ENCODE measurements at regions not wholly inside any gene's neighbourhood (a gene's known extent, or its start where the extent isn't known, plus 50 kb on each side); places are given as distances from the start of the nearest gene placed in this dataset.

GRCh38 chr3:153028381-153028780, 133.6 kb upstream of the RAP2B start:
- TF ChIP-seq POLR2A (IDR thresholded peaks at IDR 0.05): no peak
- H3K9me3 ChIP-seq: no peaks in the 10 kb centered on the region
- peak overlapping the region in 1 of 4 donors; percentile 28 for H3K27ac ChIP-seq
- no peak overlapping the region for H3K4me3 ChIP-seq
- whole genome bisulfite sequencing, 2 donors: 41 to 44% methylated on average over 6 of the region's 6 CpGs
- peaks cover 0 to 6% (median 0%) of the 10 kb centered on the region in 3 donors for H3K4me1 ChIP-seq
- DNase-seq: no peak
- H3K27me3 ChIP-seq: no peaks in the 10 kb centered on the region
- intact Hi-C loops (cut with DNase I): no loop called here
- H3K36me3 ChIP-seq: no peaks in the 10 kb centered on the region

GRCh38 chr3:153029350-153029749, 132.7 kb upstream of the RAP2B start:
- Histone ChIP-seq H3K4me1 (peaks cover 0 to 6% (median 0%) of the 10 kb centered on the region in 3 donors), H3K36me3 (no peaks in the 10 kb centered on the region), H3K27ac (no peak overlapping the region), H3K9me3 (no peaks in the 10 kb centered on the region), H3K4me3 (no peak overlapping the region), H3K27me3 (no peaks in the 10 kb centered on the region)
- intact Hi-C loops (cut with DNase I): no loop called here
- 46 to 55% methylated on average over 6 of the region's 6 CpGs for WGBS, 2 donors
- no peak for DNase-seq
- TF ChIP-seq CTCF (IDR thresholded peaks at IDR 0.05): no peak
- TF ChIP-seq POLR2A (IDR thresholded peaks at IDR 0.05): no peak

GRCh38 chr3:153032891-153033290, 129.1 kb upstream of the RAP2B start:
- TF ChIP-seq CTCF (IDR thresholded peaks at IDR 0.05): no peak
- no peak for TF ChIP-seq POLR2A (IDR thresholded peaks at IDR 0.05)
- Histone ChIP-seq H3K27ac (no peak overlapping the region), H3K27me3 (no peaks in the 10 kb centered on the region), H3K36me3 (no peaks in the 10 kb centered on the region), H3K9me3 (no peaks in the 10 kb centered on the region), H3K4me1 (peaks cover 0 to 6% (median 0%) of the 10 kb centered on the region in 3 donors), H3K4me3 (no peak overlapping the region)
- intact Hi-C loops (cut with DNase I): loop anchor here (10.0 kb wide), 1 partner anchor 732 kb away; no protein-coding TSS in a partner anchor
- 91 to 93% methylated on average over 1 of the region's 1 CpG for WGBS, 2 donors
- DNase-seq: no peak

GRCh38 chr3:153036846-153037245, 125.2 kb upstream of the RAP2B start:
- WGBS, 2 donors: 78 to 81% methylated on average over 2 of the region's 2 CpGs
- TF ChIP-seq POLR2A (IDR thresholded peaks at IDR 0.05) (no peak), CTCF (IDR thresholded peaks at IDR 0.05) (no peak)
- Histone ChIP-seq H3K36me3 (no peaks in the 10 kb centered on the region), H3K27me3 (no peaks in the 10 kb centered on the region), H3K27ac (no peak overlapping the region), H3K9me3 (no peaks in the 10 kb centered on the region), H3K4me1 (peaks cover 0 to 10% (median 3%) of the 10 kb centered on the region in 3 donors), H3K4me3 (no peak overlapping the region)
- no peak for DNase-seq
- intact Hi-C loops (cut with DNase I): loop anchor here (10.0 kb wide), 1 partner anchor 728 kb away; no protein-coding TSS in a partner anchor

- H3K4me3 ChIP-seq: no peak overlapping the region
- WGBS, 2 donors: 79 to 84% methylated on average over 5 of the region's 5 CpGs
- peaks cover 0 to 20% (median 10%) of the 10 kb centered on the region in 3 donors for H3K4me1 ChIP-seq
- intact Hi-C loops (cut with DNase I): loop anchor here (10.0 kb wide), 1 partner anchor 726 kb away; no protein-coding TSS in a partner anchor
- H3K27ac ChIP-seq: no peak overlapping the region
- H3K27me3 ChIP-seq: no peaks in the 10 kb centered on the region
- H3K36me3 ChIP-seq: no peaks in the 10 kb centered on the region
- no peaks in the 10 kb centered on the region for H3K9me3 ChIP-seq
- TF ChIP-seq CTCF (IDR thresholded peaks at IDR 0.05) (no peak), POLR2A (IDR thresholded peaks at IDR 0.05) (no peak)
- DNase-seq: no peak
Measured at GRCh38 chr3:153038367-153038766, 123.7 kb upstream of the RAP2B start.

GRCh38 chr3:153038779-153039178, 123.2 kb upstream of the RAP2B start:
- no peak for DNase-seq
- no peak for TF ChIP-seq CTCF (IDR thresholded peaks at IDR 0.05)
- TF ChIP-seq POLR2A (IDR thresholded peaks at IDR 0.05): no peak

More at GRCh38 chr3:153038779-153039178, 123.2 kb upstream of the RAP2B start:
- whole genome bisulfite sequencing, 2 donors: 46 to 50% methylated on average over 9 of the region's 9 CpGs
- H3K36me3 ChIP-seq: no peaks in the 10 kb centered on the region
- intact Hi-C loops (cut with DNase I): loop anchor here (10.0 kb wide), 1 partner anchor 726 kb away; no protein-coding TSS in a partner anchor
- no peaks in the 10 kb centered on the region for H3K9me3 ChIP-seq
- no peak overlapping the region for H3K4me3 ChIP-seq
- H3K27ac ChIP-seq: no peak overlapping the region
- H3K27me3 ChIP-seq: no peaks in the 10 kb centered on the region
- H3K4me1 ChIP-seq: peaks cover 0 to 24% (median 12%) of the 10 kb centered on the region in 3 donors
